Calu3 (cell line): ENCODE measurements at regions not wholly inside any gene's neighbourhood (a gene's known extent, or its start where the extent isn't known, plus 50 kb on each side); places are given as distances from the start of the nearest gene placed in this dataset.
"Not testable (repeated sequence)": the region's sequence is repeated elsewhere in the genome, so short reads cannot be mapped to it uniquely, and the experiment has no call there.

Source experiments
- BruUV-seq: library from RNA; stranded (reverse); fragments of 400-500 nt; replicated peaks from 2 replicates; lab custom pipeline; 2021; lab: Mats Ljungman, UMichigan
- CTCF ChIA-PET: fragments of 300-600 bp; sonication (Branson Sonifier 250); formaldehyde crosslinking; loops from one replicate; lab custom pipeline; 2022; ENCODE audit warnings: antibody characterized with exemption; lab: Charles Lee
- DNase-seq: peaks from one replicate; pipeline ENCODE4 v3.0.0; 2022
- H3K27ac Mint-ChIP-seq: one replicate; pipeline ENCODE4 v1.8.0; 2022; ENCODE audit warnings: mixed read lengths; ENCODE audit not compliant: unreplicated experiment
- H3K27me3 Mint-ChIP-seq: one replicate; pipeline ENCODE4 v1.8.0; 2022; ENCODE audit warnings: mixed read lengths; ENCODE audit not compliant: unreplicated experiment
- H3K36me3 Mint-ChIP-seq: one replicate; pipeline ENCODE4 v1.8.0; 2022; ENCODE audit warnings: mild to moderate bottlenecking, moderate library complexity, mixed read lengths; ENCODE audit not compliant: insufficient read depth, unreplicated experiment
- H3K4me1 Mint-ChIP-seq: one replicate; pipeline ENCODE4 v1.8.0; 2022; ENCODE audit warnings: mild to moderate bottlenecking, low read depth, mixed read lengths; ENCODE audit not compliant: unreplicated experiment
- H3K4me3 Mint-ChIP-seq: one replicate; pipeline ENCODE4 v1.8.0; 2022; ENCODE audit warnings: mild to moderate bottlenecking, low read depth, moderate library complexity, mixed read lengths; ENCODE audit not compliant: unreplicated experiment
- H3K9me3 Mint-ChIP-seq: one replicate; pipeline ENCODE4 v1.8.0; 2022; ENCODE audit warnings: low read depth, mixed read lengths; ENCODE audit not compliant: unreplicated experiment
- CTCF ChIP-seq: fragments of 200-600 bp; IDR thresholded peaks from one replicate; pipeline ENCODE4 v1.8.0; 2022; ENCODE audit warnings: antibody characterized with exemption; ENCODE audit not compliant: unreplicated experiment
- intact Hi-C: fragments of 100-400 bp; cut with micrococcal nuclease; formaldehyde crosslinking; loops from one replicate; pipeline ENCODE4 v1.10.0; 2022; ENCODE audit not compliant: unreplicated experiment

- Mint-ChIP-seq H3K27ac (no peak overlapping the region), H3K36me3 (no peaks in the 10 kb centered on the region), H3K27me3 (no peaks in the 10 kb centered on the region), H3K4me1 (no peaks in the 10 kb centered on the region), H3K9me3 (peaks cover 36% of the 10 kb centered on the region), H3K4me3 (no peak overlapping the region)
- no TSS peak for BruUV-seq
- no peak for DNase-seq
- intact Hi-C loops: no loop called here
- TF ChIP-seq CTCF: no peak
- CTCF ChIA-PET: no interaction called here
These were observed 325.6 kb downstream of the ZNF716 start for GRCh38 chr7:57775396-57776088.

- CTCF ChIA-PET, H3K4me3 Mint-ChIP-seq, H3K27me3 Mint-ChIP-seq, H3K36me3 Mint-ChIP-seq, intact Hi-C loops, BruUV-seq, H3K27ac Mint-ChIP-seq, DNase-seq, H3K4me1 Mint-ChIP-seq: not testable (repeated sequence)
- peaks cover 31% of the 10 kb centered on the region for H3K9me3 Mint-ChIP-seq
These were observed 326.3 kb downstream of the ZNF716 start for GRCh38 chr7:57776136-57776856.

GRCh38 chr7:57789130-57789529 is 339.2 kb downstream of the ZNF716 start:
- no TSS peak for BruUV-seq
- intact Hi-C loops: no loop called here

GRCh38 chr7:57819491-57819981 is 369.6 kb downstream of the ZNF716 start:
- Mint-ChIP-seq H3K4me3 (no peak overlapping the region), H3K36me3 (no peaks in the 10 kb centered on the region), H3K27ac (no peak overlapping the region), H3K27me3 (no peaks in the 10 kb centered on the region), H3K4me1 (no peaks in the 10 kb centered on the region), H3K9me3 (peaks cover 17% of the 10 kb centered on the region)
- TF ChIP-seq CTCF: no peak
- intact Hi-C loops: no loop called here
- DNase-seq: no peak
- CTCF ChIA-PET: no interaction called here
- no TSS peak for BruUV-seq

More at GRCh38 chr7:57789130-57789529, 339.2 kb downstream of the ZNF716 start:
- Mint-ChIP-seq H3K4me3 (no peak overlapping the region), H3K36me3 (no peaks in the 10 kb centered on the region), H3K27me3 (no peaks in the 10 kb centered on the region), H3K4me1 (no peaks in the 10 kb centered on the region), H3K9me3 (peaks cover 13% of the 10 kb centered on the region), H3K27ac (no peak overlapping the region)
- no peak for TF ChIP-seq CTCF
- no peak for DNase-seq
- CTCF ChIA-PET: no interaction called here

- Mint-ChIP-seq H3K36me3 (no peaks in the 10 kb centered on the region), H3K4me3 (no peak overlapping the region), H3K9me3 (peaks cover 17% of the 10 kb centered on the region), H3K4me1 (no peaks in the 10 kb centered on the region), H3K27ac (no peak overlapping the region), H3K27me3 (no peaks in the 10 kb centered on the region)
- intact Hi-C loops: no loop called here
- no TSS peak for BruUV-seq
- TF ChIP-seq CTCF: no peak
- DNase-seq: no peak
- CTCF ChIA-PET: no interaction called here
These were observed 370.5 kb downstream of the ZNF716 start for GRCh38 chr7:57820477-57820876.
